GM19239 (cell line): ENCODE measurements at regions not wholly inside any gene's neighbourhood (a gene's known extent, or its start where the extent isn't known, plus 50 kb on each side); places are given as distances from the start of the nearest gene placed in this dataset.

ENCODE experiments used
- DNase-seq: peaks from one replicate; pipeline ENCODE4 v3.0.0; 2011; ENCODE audit warnings: low spot score; ENCODE audit not compliant: insufficient read length
- FAIRE-seq: peaks from 2 replicates; lab custom pipeline; 2011; peaks lifted over from hg19 to GRCh38; lab: Jason Lieb, UNC

GRCh38 chr1:213817156-213817555, 170.6 kb upstream of the PROX1 start:
- DNase-seq (no peak), FAIRE-seq (no peak)

GRCh38 chr1:213820362-213821149, 167.2 kb upstream of the PROX1 start:
- no peak for DNase-seq

GRCh38 chr1:213821175-213821942, 166.4 kb upstream of the PROX1 start:
- FAIRE-seq (no peak), DNase-seq (no peak)

More at GRCh38 chr1:213820362-213821149, 167.2 kb upstream of the PROX1 start:
- no peak for FAIRE-seq

GRCh38 chr1:213821943-213822334, 165.8 kb upstream of the PROX1 start:
- FAIRE-seq (no peak), DNase-seq (no peak)

GRCh38 chr1:213826891-213827290, 160.9 kb upstream of the PROX1 start:
- FAIRE-seq (no peak), DNase-seq (no peak)

GRCh38 chr1:213828867-213829266, 158.9 kb upstream of the PROX1 start:
- no peak for DNase-seq
- FAIRE-seq, result no peak

- FAIRE-seq (no peak), DNase-seq (no peak)
These were observed 158.0 kb upstream of the PROX1 start for GRCh38 chr1:213829780-213830179.

- DNase-seq (no peak), FAIRE-seq (no peak)
These were observed 157.4 kb upstream of the PROX1 start for GRCh38 chr1:213830371-213830770.

GRCh38 chr1:213840575-213840974, 147.2 kb upstream of the PROX1 start:
- FAIRE-seq (no peak), DNase-seq (no peak)

GRCh38 chr1:213844632-213845031, 143.1 kb upstream of the PROX1 start:
- DNase-seq (no peak), FAIRE-seq (no peak)

- no peak for FAIRE-seq
- DNase-seq, result no peak
These were observed 135.7 kb upstream of the PROX1 start for GRCh38 chr1:213852107-213852506.

- FAIRE-seq (no peak), DNase-seq (no peak)
These were observed 129.2 kb upstream of the PROX1 start for GRCh38 chr1:213858581-213858980.

- FAIRE-seq (no peak), DNase-seq (no peak)
These were observed 125.9 kb upstream of the PROX1 start for GRCh38 chr1:213861841-213862240.

GRCh38 chr1:213864091-213864490, 123.7 kb upstream of the PROX1 start:
- FAIRE-seq (no peak), DNase-seq (no peak)

- no peak for FAIRE-seq
- no peak for DNase-seq
These were observed 119.3 kb upstream of the PROX1 start for GRCh38 chr1:213868482-213868881.

GRCh38 chr1:213871179-213871578, 116.6 kb upstream of the PROX1 start:
- DNase-seq, result no peak

GRCh38 chr1:213874789-213875188, 113.0 kb upstream of the PROX1 start:
- DNase-seq (no peak), FAIRE-seq (no peak)

More at GRCh38 chr1:213871179-213871578, 116.6 kb upstream of the PROX1 start:
- FAIRE-seq, result no peak

- DNase-seq (no peak), FAIRE-seq (no peak)
These were observed 111.2 kb upstream of the PROX1 start for GRCh38 chr1:213876531-213876930.

- DNase-seq (no peak), FAIRE-seq (no peak)
These were observed 104.2 kb upstream of the PROX1 start for GRCh38 chr1:213883618-213884017.

- FAIRE-seq, result no peak
- DNase-seq, result no peak
These were observed 103.4 kb upstream of the PROX1 start for GRCh38 chr1:213884402-213884801.

- no peak for FAIRE-seq
- no peak for DNase-seq
These were observed 102.8 kb upstream of the PROX1 start for GRCh38 chr1:213884942-213885341.
